ENCODE measurements at regions not wholly inside any gene's neighbourhood (a gene's known extent, or its start where the extent isn't known, plus 50 kb on each side); places are given as distances from the start of the nearest gene placed in this dataset.

DNA sequence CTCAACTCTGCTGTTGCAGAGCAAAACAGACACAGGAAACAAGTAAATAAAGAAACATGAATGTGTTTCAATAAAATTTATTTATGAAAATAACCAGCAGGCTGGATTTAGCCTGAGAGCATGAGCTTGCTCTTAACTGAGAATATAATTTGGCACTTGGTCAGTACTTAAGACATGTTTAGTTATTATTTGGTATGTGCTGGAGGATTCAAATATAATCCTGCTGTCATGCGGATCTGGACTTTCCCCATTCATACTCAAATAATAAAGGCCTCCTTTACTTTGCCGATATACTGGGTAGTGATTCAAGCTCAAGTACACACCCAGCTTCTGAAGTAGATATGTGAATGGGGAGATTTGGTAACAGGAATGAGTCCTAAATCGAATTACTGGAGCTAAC is 465.5 kb upstream of the HS3ST1 start:
- DNase-seq (ENCODE audit: extremely low read depth in 1 of 4, low spot score in 3 of 4) (no peak), FAIRE-seq (no peak), ATAC-seq (no peak)
- no TSS peak for BruUV-seq (replicated peaks)
- H3K4me2 ChIP-seq (ENCODE audit: insufficient read depth, low read length), result no peak overlapping the region
- no peak overlapping the region for H3K4me3 ChIP-seq
- H3K4me1 ChIP-seq (replicated peaks in 1 of 2; ENCODE audit: control insufficient read depth in 2 of 2, insufficient read depth in 2 of 2, low read length in 2 of 2), result no peaks in the 10 kb centered on the region
- H3K9ac ChIP-seq (ENCODE audit: insufficient read depth in 1 of 2, low read depth in 2 of 2, low read length in 2 of 2), result no peak overlapping the region
- H4K20me1 ChIP-seq (replicated peaks; ENCODE audit: control insufficient read depth, insufficient read depth, low read length), result no peaks in the 10 kb centered on the region
- H3K36me3 ChIP-seq (ENCODE audit: control insufficient read depth, insufficient read depth, low read length), result no peaks in the 10 kb centered on the region
- TF ChIP-seq HMG20B (CRISPR knock-in tag; IDR thresholded peaks at IDR 0.05), result no peak
- TF ChIP-seq TCF3 (CRISPR knock-in tag; IDR thresholded peaks at IDR 0.05), result no peak
- POLR2A ChIA-PET, result no interaction called here
- H3K9me1 ChIP-seq (ENCODE audit: control insufficient read depth, insufficient read depth, low read length), result no peaks in the 10 kb centered on the region
- H2AFZ ChIP-seq (ENCODE audit: low read depth, low read length), result no peak overlapping the region
- intact Hi-C loops (cut with micrococcal nuclease) (no loop called here), in situ Hi-C loops (cut with MboI) (no loop called here)
- CTCF ChIA-PET (ENCODE audit: low intra/inter-chr PET ratio), result no interaction called here
- 2% methylated on average over 3 of the region's 3 CpGs for WGBS (ENCODE audit: insufficient coverage, low coverage, missing lambda C conversion rate)
- no peak overlapping the region for H3K27ac ChIP-seq (ENCODE audit: extremely low read depth, low read depth, low read length)
- no peaks in the 10 kb centered on the region for H3K79me2 ChIP-seq (ENCODE audit: control insufficient read depth, insufficient read depth, low read length)
- no peaks in the 10 kb centered on the region for H3K27me3 ChIP-seq (ENCODE audit: control insufficient read depth in 2 of 2, insufficient read depth in 2 of 2, low read length in 2 of 2)
- H3K9me3 ChIP-seq (replicated peaks; ENCODE audit: control insufficient read depth, insufficient read depth, low read depth, low read length), result no peaks in the 10 kb centered on the region

DNA sequence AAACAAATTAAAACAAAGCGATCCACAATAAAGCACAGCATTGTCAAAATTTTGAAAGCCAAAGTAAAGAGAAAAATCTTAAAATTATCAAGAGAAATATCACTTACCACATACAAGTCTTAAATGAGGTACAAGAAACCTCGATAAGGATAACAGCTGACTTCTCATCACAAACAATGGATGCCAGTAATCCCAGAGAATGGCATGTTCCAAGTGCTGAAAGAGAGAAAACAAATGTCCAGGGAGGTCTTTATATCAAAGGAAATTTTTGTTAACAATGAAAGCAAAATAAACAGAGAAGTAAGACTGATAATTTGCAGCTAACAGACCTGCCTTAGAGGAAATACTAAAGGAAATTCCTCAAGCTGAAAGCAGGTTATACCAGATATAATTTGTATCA is 460.4 kb upstream of the HS3ST1 start:
- ATAC-seq, result no peak
- Histone ChIP-seq H3K9me1 (ENCODE audit: control insufficient read depth, insufficient read depth, low read length) (no peaks in the 10 kb centered on the region), H3K9ac (ENCODE audit: insufficient read depth in 1 of 2, low read depth in 2 of 2, low read length in 2 of 2) (no peak overlapping the region), H3K4me2 (ENCODE audit: insufficient read depth, low read length) (no peak overlapping the region), H3K36me3 (ENCODE audit: control insufficient read depth, insufficient read depth, low read length) (no peaks in the 10 kb centered on the region), H3K27me3 (ENCODE audit: control insufficient read depth in 2 of 2, insufficient read depth in 2 of 2, low read length in 2 of 2) (no peaks in the 10 kb centered on the region), H3K79me2 (ENCODE audit: control insufficient read depth, insufficient read depth, low read length) (no peaks in the 10 kb centered on the region), H3K4me1 (replicated peaks in 1 of 2; ENCODE audit: control insufficient read depth in 2 of 2, insufficient read depth in 2 of 2, low read length in 2 of 2) (no peaks in the 10 kb centered on the region), H3K27ac (ENCODE audit: extremely low read depth, low read depth, low read length) (no peak overlapping the region), H3K4me3 (no peak overlapping the region), H3K9me3 (replicated peaks; ENCODE audit: control insufficient read depth, insufficient read depth, low read depth, low read length) (no peaks in the 10 kb centered on the region), H2AFZ (ENCODE audit: low read depth, low read length) (no peak overlapping the region), H4K20me1 (replicated peaks; ENCODE audit: control insufficient read depth, insufficient read depth, low read length) (no peaks in the 10 kb centered on the region)
- ChIA-PET CTCF (ENCODE audit: low intra/inter-chr PET ratio) (no interaction called here), POLR2A (no interaction called here)
- no peak for FAIRE-seq
- 3% methylated on average over 2 of the region's 2 CpGs for WGBS (ENCODE audit: insufficient coverage, low coverage, missing lambda C conversion rate)
- in situ Hi-C loops (cut with MboI), result no loop called here
- no TSS peak for BruUV-seq (replicated peaks)
- no peak for DNase-seq (ENCODE audit: extremely low read depth in 1 of 4, low spot score in 3 of 4)
- intact Hi-C loops (cut with micrococcal nuclease), result no loop called here
- TF ChIP-seq, protein P1, sequence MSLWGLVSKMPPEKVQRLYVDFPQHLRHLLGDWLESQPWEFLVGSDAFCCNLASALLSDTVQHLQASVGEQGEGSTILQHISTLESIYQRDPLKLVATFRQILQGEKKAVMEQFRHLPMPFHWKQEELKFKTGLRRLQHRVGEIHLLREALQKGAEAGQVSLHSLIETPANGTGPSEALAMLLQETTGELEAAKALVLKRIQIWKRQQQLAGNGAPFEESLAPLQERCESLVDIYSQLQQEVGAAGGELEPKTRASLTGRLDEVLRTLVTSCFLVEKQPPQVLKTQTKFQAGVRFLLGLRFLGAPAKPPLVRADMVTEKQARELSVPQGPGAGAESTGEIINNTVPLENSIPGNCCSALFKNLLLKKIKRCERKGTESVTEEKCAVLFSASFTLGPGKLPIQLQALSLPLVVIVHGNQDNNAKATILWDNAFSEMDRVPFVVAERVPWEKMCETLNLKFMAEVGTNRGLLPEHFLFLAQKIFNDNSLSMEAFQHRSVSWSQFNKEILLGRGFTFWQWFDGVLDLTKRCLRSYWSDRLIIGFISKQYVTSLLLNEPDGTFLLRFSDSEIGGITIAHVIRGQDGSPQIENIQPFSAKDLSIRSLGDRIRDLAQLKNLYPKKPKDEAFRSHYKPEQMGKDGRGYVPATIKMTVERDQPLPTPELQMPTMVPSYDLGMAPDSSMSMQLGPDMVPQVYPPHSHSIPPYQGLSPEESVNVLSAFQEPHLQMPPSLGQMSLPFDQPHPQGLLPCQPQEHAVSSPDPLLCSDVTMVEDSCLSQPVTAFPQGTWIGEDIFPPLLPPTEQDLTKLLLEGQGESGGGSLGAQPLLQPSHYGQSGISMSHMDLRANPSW (CRISPR knock-in tag; IDR thresholded peaks at IDR 0.05), result no peak
- TF ChIP-seq DPF2 (IDR thresholded peaks at IDR 0.05) (no peak), LCOR (CRISPR knock-in tag; IDR thresholded peaks at IDR 0.05) (no peak), SAFB (IDR thresholded peaks at IDR 0.05; ENCODE audit: borderline replicate concordance, low read depth, low read length) (no peak), MCM3 (IDR thresholded peaks at IDR 0.05) (no peak), ERF (CRISPR knock-in tag; IDR thresholded peaks at IDR 0.05) (no peak)
- TF ChIP-seq, protein P2, sequence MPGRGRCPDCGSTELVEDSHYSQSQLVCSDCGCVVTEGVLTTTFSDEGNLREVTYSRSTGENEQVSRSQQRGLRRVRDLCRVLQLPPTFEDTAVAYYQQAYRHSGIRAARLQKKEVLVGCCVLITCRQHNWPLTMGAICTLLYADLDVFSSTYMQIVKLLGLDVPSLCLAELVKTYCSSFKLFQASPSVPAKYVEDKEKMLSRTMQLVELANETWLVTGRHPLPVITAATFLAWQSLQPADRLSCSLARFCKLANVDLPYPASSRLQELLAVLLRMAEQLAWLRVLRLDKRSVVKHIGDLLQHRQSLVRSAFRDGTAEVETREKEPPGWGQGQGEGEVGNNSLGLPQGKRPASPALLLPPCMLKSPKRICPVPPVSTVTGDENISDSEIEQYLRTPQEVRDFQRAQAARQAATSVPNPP (IDR thresholded peaks at IDR 0.05; ENCODE audit: borderline replicate concordance, insufficient read depth, insufficient read length), result no peak
- TF ChIP-seq, protein P3, sequence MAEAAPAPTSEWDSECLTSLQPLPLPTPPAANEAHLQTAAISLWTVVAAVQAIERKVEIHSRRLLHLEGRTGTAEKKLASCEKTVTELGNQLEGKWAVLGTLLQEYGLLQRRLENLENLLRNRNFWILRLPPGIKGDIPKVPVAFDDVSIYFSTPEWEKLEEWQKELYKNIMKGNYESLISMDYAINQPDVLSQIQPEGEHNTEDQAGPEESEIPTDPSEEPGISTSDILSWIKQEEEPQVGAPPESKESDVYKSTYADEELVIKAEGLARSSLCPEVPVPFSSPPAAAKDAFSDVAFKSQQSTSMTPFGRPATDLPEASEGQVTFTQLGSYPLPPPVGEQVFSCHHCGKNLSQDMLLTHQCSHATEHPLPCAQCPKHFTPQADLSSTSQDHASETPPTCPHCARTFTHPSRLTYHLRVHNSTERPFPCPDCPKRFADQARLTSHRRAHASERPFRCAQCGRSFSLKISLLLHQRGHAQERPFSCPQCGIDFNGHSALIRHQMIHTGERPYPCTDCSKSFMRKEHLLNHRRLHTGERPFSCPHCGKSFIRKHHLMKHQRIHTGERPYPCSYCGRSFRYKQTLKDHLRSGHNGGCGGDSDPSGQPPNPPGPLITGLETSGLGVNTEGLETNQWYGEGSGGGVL (CRISPR knock-in tag; IDR thresholded peaks at IDR 0.05), result no peak
- TF ChIP-seq, protein P4, sequence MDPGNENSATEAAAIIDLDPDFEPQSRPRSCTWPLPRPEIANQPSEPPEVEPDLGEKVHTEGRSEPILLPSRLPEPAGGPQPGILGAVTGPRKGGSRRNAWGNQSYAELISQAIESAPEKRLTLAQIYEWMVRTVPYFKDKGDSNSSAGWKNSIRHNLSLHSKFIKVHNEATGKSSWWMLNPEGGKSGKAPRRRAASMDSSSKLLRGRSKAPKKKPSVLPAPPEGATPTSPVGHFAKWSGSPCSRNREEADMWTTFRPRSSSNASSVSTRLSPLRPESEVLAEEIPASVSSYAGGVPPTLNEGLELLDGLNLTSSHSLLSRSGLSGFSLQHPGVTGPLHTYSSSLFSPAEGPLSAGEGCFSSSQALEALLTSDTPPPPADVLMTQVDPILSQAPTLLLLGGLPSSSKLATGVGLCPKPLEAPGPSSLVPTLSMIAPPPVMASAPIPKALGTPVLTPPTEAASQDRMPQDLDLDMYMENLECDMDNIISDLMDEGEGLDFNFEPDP (CRISPR knock-in tag; IDR thresholded peaks at IDR 0.05), result no peak

Data from K562 (cell line).